ENCODE measurements at regions not wholly inside any gene's neighbourhood (a gene's known extent, or its start where the extent isn't known, plus 50 kb on each side); places are given as distances from the start of the nearest gene placed in this dataset.

GRCh38 chr12:87756111-87756510, 273.1 kb downstream of the C12orf50 start:
- no peak for TF ChIP-seq CTCF (IDR thresholded peaks at IDR 0.05)
- H3K36me3 ChIP-seq = no peaks in the 10 kb centered on the region
- H3K27ac ChIP-seq = no peak overlapping the region
- H3K9me3 ChIP-seq = no peaks in the 10 kb centered on the region
- H3K4me3 ChIP-seq (ENCODE audit: low read depth in 1 of 2, low read length in 1 of 2) = no peak overlapping the region
- H3K4me1 ChIP-seq (ENCODE audit: control insufficient read depth in 1 of 2, insufficient read depth in 1 of 2, low read depth in 1 of 2, low read length in 1 of 2) = no peaks in the 10 kb centered on the region
- no peaks in the 10 kb centered on the region for H3K27me3 ChIP-seq

GRCh38 chr12:87728931-87729593, 300.1 kb downstream of the C12orf50 start:
- Histone ChIP-seq H3K9me3 (no peaks in the 10 kb centered on the region), H3K27ac (no peak overlapping the region), H3K4me1 (ENCODE audit: control insufficient read depth in 1 of 2, insufficient read depth in 1 of 2, low read depth in 1 of 2, low read length in 1 of 2) (no peaks in the 10 kb centered on the region), H3K27me3 (no peaks in the 10 kb centered on the region), H3K4me3 (ENCODE audit: low read depth in 1 of 2, low read length in 1 of 2) (no peak overlapping the region), H3K36me3 (no peaks in the 10 kb centered on the region)
- no peak for TF ChIP-seq CTCF (IDR thresholded peaks at IDR 0.05)

- Histone ChIP-seq H3K4me1 (ENCODE audit: control insufficient read depth in 1 of 2, insufficient read depth in 1 of 2, low read depth in 1 of 2, low read length in 1 of 2) (no peaks in the 10 kb centered on the region), H3K36me3 (no peaks in the 10 kb centered on the region), H3K9me3 (no peaks in the 10 kb centered on the region), H3K4me3 (ENCODE audit: low read depth in 1 of 2, low read length in 1 of 2) (no peak overlapping the region), H3K27ac (no peak overlapping the region), H3K27me3 (no peaks in the 10 kb centered on the region)
- TF ChIP-seq CTCF (IDR thresholded peaks at IDR 0.05) = no peak
Measured at GRCh38 chr12:87720967-87721366, 308.2 kb downstream of the C12orf50 start.

GRCh38 chr12:87704374-87704773, 324.8 kb downstream of the C12orf50 start:
- Histone ChIP-seq H3K27me3 (no peaks in the 10 kb centered on the region), H3K4me3 (ENCODE audit: low read depth in 1 of 2, low read length in 1 of 2) (no peak overlapping the region), H3K27ac (no peak overlapping the region), H3K36me3 (no peaks in the 10 kb centered on the region), H3K9me3 (peaks cover 4% of the 10 kb centered on the region), H3K4me1 (ENCODE audit: control insufficient read depth in 1 of 2, insufficient read depth in 1 of 2, low read depth in 1 of 2, low read length in 1 of 2) (no peaks in the 10 kb centered on the region)
- no peak for TF ChIP-seq CTCF (IDR thresholded peaks at IDR 0.05)

GRCh38 chr12:87690236-87690810, 338.9 kb downstream of the C12orf50 start:
- Histone ChIP-seq H3K36me3 (no peaks in the 10 kb centered on the region), H3K27ac (no peak overlapping the region), H3K9me3 (no peaks in the 10 kb centered on the region), H3K4me3 (ENCODE audit: low read depth in 1 of 2, low read length in 1 of 2) (no peak overlapping the region), H3K4me1 (ENCODE audit: control insufficient read depth in 1 of 2, insufficient read depth in 1 of 2, low read depth in 1 of 2, low read length in 1 of 2) (no peaks in the 10 kb centered on the region), H3K27me3 (no peaks in the 10 kb centered on the region)
- TF ChIP-seq CTCF (IDR thresholded peaks at IDR 0.05) = no peak
